Osteoblast (primary cell): ENCODE measurements at regions not wholly inside any gene's neighbourhood (a gene's known extent, or its start where the extent isn't known, plus 50 kb on each side); places are given as distances from the start of the nearest gene placed in this dataset.

ENCODE experiments used
- DNase-seq: peaks from one replicate; pipeline ENCODE4 v3.0.0; 2011; ENCODE audit warnings: low spot score, mixed read lengths; ENCODE audit not compliant: insufficient read length; ENCODE audit errors: missing footprints
- H2AFZ ChIP-seq: 2 replicates; pipeline ENCODE4 v1.6.0; 2011; ENCODE audit warnings: mild to moderate bottlenecking, low read length
- H3K27ac ChIP-seq: 2 replicates; pipeline ENCODE4 v1.5.1; 2011; ENCODE audit warnings: mild to moderate bottlenecking, low read depth, low read length, moderate library complexity
- H3K27me3 ChIP-seq: 2 replicates; pipeline ENCODE4 v1.6.0; 2012; ENCODE audit warnings: mild to moderate bottlenecking, control low read depth, inconsistent platforms, low read length, moderate library complexity; ENCODE audit not compliant: insufficient read depth
- H3K36me3 ChIP-seq: 2 replicates; pipeline ENCODE4 v1.5.1; 2011; ENCODE audit warnings: mild to moderate bottlenecking, low read length, control low read depth, moderate library complexity; ENCODE audit not compliant: insufficient read depth
- H3K4me1 ChIP-seq: 2 replicates; pipeline ENCODE4 v1.5.1; 2011; ENCODE audit warnings: mild to moderate bottlenecking, low read length, control low read depth, moderate library complexity; ENCODE audit not compliant: insufficient read depth
- H3K4me2 ChIP-seq: 2 replicates; pipeline ENCODE4 v1.6.0; 2011; ENCODE audit warnings: mild to moderate bottlenecking, low read length; ENCODE audit not compliant: insufficient read depth
- H3K4me3 ChIP-seq: fragments of 200-600 bp; sonication (generic); 3 replicates; pipeline ENCODE4 v1.5.1; 2012; ENCODE audit warnings: mild to moderate bottlenecking, low read length, inconsistent platforms; ENCODE audit not compliant: insufficient read depth
- H3K79me2 ChIP-seq: 2 replicates; pipeline ENCODE4 v1.6.0; 2012; ENCODE audit warnings: mild to moderate bottlenecking, low read length, control low read depth, inconsistent platforms; ENCODE audit not compliant: insufficient read depth
- H3K9me3 ChIP-seq: 2 replicates; pipeline ENCODE4 v1.5.1; 2011; ENCODE audit warnings: low read depth, low read length, control low read depth
- H4K20me1 ChIP-seq: 2 replicates; pipeline ENCODE4 v1.6.0; 2012; ENCODE audit warnings: mild to moderate bottlenecking, low read length, control low read depth; ENCODE audit not compliant: insufficient read depth
- TF ChIP-seq, protein P1 (sequence below): IDR thresholded peaks from 2 replicates; pipeline ENCODE4 v1.5.1; 2011; ENCODE audit warnings: mild to moderate bottlenecking, low read depth, low read length, moderate library complexity; ENCODE audit errors: extremely low read depth

DNA sequence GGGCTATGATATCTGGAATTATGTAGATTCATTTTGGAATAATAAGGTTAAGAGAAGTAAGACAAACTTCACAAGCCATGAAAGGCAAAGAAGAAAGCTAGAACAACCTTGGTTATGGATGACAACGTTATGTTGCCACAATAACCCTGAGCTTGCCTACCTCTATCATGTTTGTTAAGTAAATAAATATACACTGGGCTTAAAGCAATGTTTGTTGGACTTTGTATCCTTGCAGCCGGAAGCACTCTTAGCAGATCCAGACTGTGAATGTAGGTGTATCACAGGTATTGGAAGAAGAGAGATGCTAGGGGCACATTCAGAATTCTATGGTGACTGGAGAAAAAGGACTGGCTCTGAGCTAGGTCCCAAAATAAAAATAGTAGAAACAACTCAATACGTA lies 214.4 kb downstream of the HS3ST1 start:
- Histone ChIP-seq H3K9me3 (peaks cover 4% of the 10 kb centered on the region), H3K27ac (no peak overlapping the region), H3K4me1 (no peaks in the 10 kb centered on the region), H3K79me2 (no peaks in the 10 kb centered on the region), H3K4me3 (no peak overlapping the region), H4K20me1 (no peaks in the 10 kb centered on the region), H3K4me2 (no peak overlapping the region), H3K27me3 (no peaks in the 10 kb centered on the region), H3K36me3 (no peaks in the 10 kb centered on the region), H2AFZ (no peak overlapping the region)
- DNase-seq = no peak
- TF ChIP-seq, protein P1, sequence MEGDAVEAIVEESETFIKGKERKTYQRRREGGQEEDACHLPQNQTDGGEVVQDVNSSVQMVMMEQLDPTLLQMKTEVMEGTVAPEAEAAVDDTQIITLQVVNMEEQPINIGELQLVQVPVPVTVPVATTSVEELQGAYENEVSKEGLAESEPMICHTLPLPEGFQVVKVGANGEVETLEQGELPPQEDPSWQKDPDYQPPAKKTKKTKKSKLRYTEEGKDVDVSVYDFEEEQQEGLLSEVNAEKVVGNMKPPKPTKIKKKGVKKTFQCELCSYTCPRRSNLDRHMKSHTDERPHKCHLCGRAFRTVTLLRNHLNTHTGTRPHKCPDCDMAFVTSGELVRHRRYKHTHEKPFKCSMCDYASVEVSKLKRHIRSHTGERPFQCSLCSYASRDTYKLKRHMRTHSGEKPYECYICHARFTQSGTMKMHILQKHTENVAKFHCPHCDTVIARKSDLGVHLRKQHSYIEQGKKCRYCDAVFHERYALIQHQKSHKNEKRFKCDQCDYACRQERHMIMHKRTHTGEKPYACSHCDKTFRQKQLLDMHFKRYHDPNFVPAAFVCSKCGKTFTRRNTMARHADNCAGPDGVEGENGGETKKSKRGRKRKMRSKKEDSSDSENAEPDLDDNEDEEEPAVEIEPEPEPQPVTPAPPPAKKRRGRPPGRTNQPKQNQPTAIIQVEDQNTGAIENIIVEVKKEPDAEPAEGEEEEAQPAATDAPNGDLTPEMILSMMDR = no peak

GRCh38 chr4:11209826-11210225 lies 218.9 kb downstream of the HS3ST1 start:
- Histone ChIP-seq H3K27me3 (no peaks in the 10 kb centered on the region), H3K27ac (no peak overlapping the region), H3K79me2 (no peaks in the 10 kb centered on the region), H3K9me3 (peaks cover 4% of the 10 kb centered on the region), H2AFZ (no peak overlapping the region), H3K4me1 (no peaks in the 10 kb centered on the region), H3K4me2 (no peak overlapping the region), H4K20me1 (no peaks in the 10 kb centered on the region), H3K4me3 (no peak overlapping the region), H3K36me3 (no peaks in the 10 kb centered on the region)
- TF ChIP-seq, protein P1 = no peak
- no peak for DNase-seq

DNA sequence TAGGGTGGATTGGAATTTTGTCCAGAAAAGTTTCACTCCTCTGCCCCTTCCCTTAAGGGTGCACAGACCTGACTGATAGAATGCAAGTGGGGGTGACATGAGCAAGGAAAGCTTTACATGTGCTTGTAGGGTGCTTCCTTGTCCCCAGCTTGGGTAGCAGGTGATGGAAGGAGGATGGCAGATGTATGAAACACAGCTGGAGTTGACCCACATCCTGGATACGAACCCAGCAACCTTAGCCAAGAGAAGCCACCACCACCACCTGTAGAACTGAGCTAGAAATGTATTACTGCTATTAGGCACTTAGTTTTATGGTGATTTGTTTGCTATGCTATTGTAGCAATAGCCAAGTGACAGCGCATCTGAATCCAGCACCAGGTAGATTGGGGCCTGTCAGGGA lies 227.4 kb downstream of the HS3ST1 start:
- Histone ChIP-seq H3K4me1 (no peaks in the 10 kb centered on the region), H3K36me3 (no peaks in the 10 kb centered on the region), H2AFZ (no peak overlapping the region), H3K4me3 (no peak overlapping the region), H3K27me3 (no peaks in the 10 kb centered on the region), H3K27ac (no peak overlapping the region), H3K9me3 (no peaks in the 10 kb centered on the region), H3K79me2 (no peaks in the 10 kb centered on the region), H3K4me2 (no peak overlapping the region), H4K20me1 (no peaks in the 10 kb centered on the region)
- DNase-seq = no peak
- TF ChIP-seq, protein P1 = no peak

- Histone ChIP-seq H3K4me3 (no peak overlapping the region), H2AFZ (no peak overlapping the region), H3K27ac (no peak overlapping the region), H3K36me3 (no peaks in the 10 kb centered on the region), H3K4me1 (no peaks in the 10 kb centered on the region), H3K4me2 (no peak overlapping the region), H3K79me2 (no peaks in the 10 kb centered on the region), H3K9me3 (no peaks in the 10 kb centered on the region), H4K20me1 (no peaks in the 10 kb centered on the region), H3K27me3 (no peaks in the 10 kb centered on the region)
- DNase-seq = no peak
- TF ChIP-seq, protein P1 = no peak
Observed at GRCh38 chr4:11198516-11199305, 230.0 kb downstream of the HS3ST1 start.
